Osteoblast (primary cell): ENCODE measurements at regions not wholly inside any gene's neighbourhood (a gene's known extent, or its start where the extent isn't known, plus 50 kb on each side); places are given as distances from the start of the nearest gene placed in this dataset.

Source experiments
- DNase-seq: peaks from one replicate; pipeline ENCODE4 v3.0.0; 2011; ENCODE audit warnings: low spot score, mixed read lengths; ENCODE audit not compliant: insufficient read length; ENCODE audit errors: missing footprints
- H2AFZ ChIP-seq: 2 replicates; pipeline ENCODE4 v1.6.0; 2011; ENCODE audit warnings: mild to moderate bottlenecking, low read length
- H3K27ac ChIP-seq: 2 replicates; pipeline ENCODE4 v1.5.1; 2011; ENCODE audit warnings: mild to moderate bottlenecking, low read depth, low read length, moderate library complexity
- H3K27me3 ChIP-seq: 2 replicates; pipeline ENCODE4 v1.6.0; 2012; ENCODE audit warnings: mild to moderate bottlenecking, control low read depth, inconsistent platforms, low read length, moderate library complexity; ENCODE audit not compliant: insufficient read depth
- H3K36me3 ChIP-seq: 2 replicates; pipeline ENCODE4 v1.5.1; 2011; ENCODE audit warnings: mild to moderate bottlenecking, low read length, control low read depth, moderate library complexity; ENCODE audit not compliant: insufficient read depth
- H3K4me1 ChIP-seq: 2 replicates; pipeline ENCODE4 v1.5.1; 2011; ENCODE audit warnings: mild to moderate bottlenecking, low read length, control low read depth, moderate library complexity; ENCODE audit not compliant: insufficient read depth
- H3K4me2 ChIP-seq: 2 replicates; pipeline ENCODE4 v1.6.0; 2011; ENCODE audit warnings: mild to moderate bottlenecking, low read length; ENCODE audit not compliant: insufficient read depth
- H3K4me3 ChIP-seq: fragments of 200-600 bp; sonication (generic); 3 replicates; pipeline ENCODE4 v1.5.1; 2012; ENCODE audit warnings: mild to moderate bottlenecking, low read length, inconsistent platforms; ENCODE audit not compliant: insufficient read depth
- H3K79me2 ChIP-seq: 2 replicates; pipeline ENCODE4 v1.6.0; 2012; ENCODE audit warnings: mild to moderate bottlenecking, low read length, control low read depth, inconsistent platforms; ENCODE audit not compliant: insufficient read depth
- H3K9me3 ChIP-seq: 2 replicates; pipeline ENCODE4 v1.5.1; 2011; ENCODE audit warnings: low read depth, low read length, control low read depth
- H4K20me1 ChIP-seq: 2 replicates; pipeline ENCODE4 v1.6.0; 2012; ENCODE audit warnings: mild to moderate bottlenecking, low read length, control low read depth; ENCODE audit not compliant: insufficient read depth
- CTCF ChIP-seq: IDR thresholded peaks from 2 replicates; pipeline ENCODE4 v1.5.1; 2011; ENCODE audit warnings: mild to moderate bottlenecking, low read depth, low read length, moderate library complexity; ENCODE audit errors: extremely low read depth

DNA sequence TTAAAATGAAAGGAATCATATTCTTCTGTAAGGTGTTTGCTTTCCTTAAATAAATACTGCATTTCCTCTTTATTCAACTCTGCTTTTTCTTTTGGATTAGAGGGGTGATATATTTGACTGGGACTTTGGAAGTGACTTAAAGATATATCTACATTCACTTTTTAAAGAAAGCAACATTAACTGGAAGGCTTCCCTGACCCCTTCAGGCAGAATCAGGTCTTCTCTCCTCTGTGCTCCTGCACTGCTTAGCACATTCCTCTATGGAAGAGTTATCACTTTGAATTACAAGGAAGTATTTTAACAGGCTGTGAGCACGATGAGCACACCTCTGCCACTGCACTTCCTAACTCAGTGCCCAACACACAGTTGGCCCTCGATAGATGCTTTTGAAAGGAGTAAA is 59.2 kb upstream of the POU3F2 start:
- Histone ChIP-seq H3K36me3 (no peaks in the 10 kb centered on the region), H3K27ac (no peak overlapping the region), H2AFZ (no peak overlapping the region), H3K9me3 (no peaks in the 10 kb centered on the region), H3K4me1 (no peaks in the 10 kb centered on the region), H3K79me2 (no peaks in the 10 kb centered on the region), H3K4me3 (no peak overlapping the region), H4K20me1 (no peaks in the 10 kb centered on the region), H3K4me2 (no peak overlapping the region), H3K27me3 (no peaks in the 10 kb centered on the region)
- TF ChIP-seq CTCF, result no peak
- DNase-seq, result no peak

GRCh38 chr6:98777762-98778161 is 56.6 kb upstream of the POU3F2 start:
- no peaks in the 10 kb centered on the region for H3K27me3 ChIP-seq
- H3K4me2 ChIP-seq, result no peak overlapping the region
- no peak overlapping the region for H2AFZ ChIP-seq
- no peak for DNase-seq
- H3K4me1 ChIP-seq, result no peaks in the 10 kb centered on the region
- H3K9me3 ChIP-seq, result no peaks in the 10 kb centered on the region
- no peak overlapping the region for H3K27ac ChIP-seq
- no peaks in the 10 kb centered on the region for H3K36me3 ChIP-seq
- no peaks in the 10 kb centered on the region for H4K20me1 ChIP-seq
- TF ChIP-seq CTCF, result no peak
- H3K79me2 ChIP-seq, result no peaks in the 10 kb centered on the region
- H3K4me3 ChIP-seq, result no peak overlapping the region

- Histone ChIP-seq H4K20me1 (no peaks in the 10 kb centered on the region), H3K27me3 (no peaks in the 10 kb centered on the region), H3K4me3 (no peak overlapping the region), H2AFZ (no peak overlapping the region), H3K4me1 (no peaks in the 10 kb centered on the region), H3K27ac (no peak overlapping the region), H3K36me3 (no peaks in the 10 kb centered on the region), H3K79me2 (no peaks in the 10 kb centered on the region), H3K4me2 (no peak overlapping the region), H3K9me3 (no peaks in the 10 kb centered on the region)
- DNase-seq, result no peak
- TF ChIP-seq CTCF, result no peak
These were observed 54.8 kb upstream of the POU3F2 start for GRCh38 chr6:98779618-98780017.

DNA sequence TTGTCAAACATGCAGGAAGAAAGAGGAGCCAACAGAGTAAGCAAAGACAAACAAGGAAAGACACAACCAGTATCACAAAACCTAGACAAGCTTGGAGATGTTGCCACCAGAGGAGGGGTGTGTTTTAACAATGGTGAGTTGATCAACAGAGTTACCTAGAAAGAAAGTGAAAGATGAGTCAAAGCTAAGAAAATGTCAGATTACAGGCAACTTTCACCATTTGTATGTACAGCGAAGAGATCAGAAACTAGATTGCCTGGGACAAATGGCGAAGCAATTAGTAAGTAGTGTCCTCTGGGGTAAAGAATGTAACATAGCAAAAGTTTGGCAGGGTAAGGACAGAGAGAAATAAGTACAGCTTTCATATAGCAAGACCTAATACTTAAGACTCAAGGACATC is 51.6 kb upstream of the POU3F2 start:
- no peak overlapping the region for H2AFZ ChIP-seq
- no peaks in the 10 kb centered on the region for H3K4me1 ChIP-seq
- no peaks in the 10 kb centered on the region for H4K20me1 ChIP-seq
- no peaks in the 10 kb centered on the region for H3K36me3 ChIP-seq
- H3K27me3 ChIP-seq, result peaks cover 8% of the 10 kb centered on the region
- H3K4me2 ChIP-seq, result no peak overlapping the region
- no peak overlapping the region for H3K27ac ChIP-seq
- no peaks in the 10 kb centered on the region for H3K79me2 ChIP-seq
- TF ChIP-seq CTCF, result no peak
- H3K9me3 ChIP-seq, result no peaks in the 10 kb centered on the region
- no peak for DNase-seq
- no peak overlapping the region for H3K4me3 ChIP-seq
